ENCODE measurements at regions not wholly inside any gene's neighbourhood (a gene's known extent, or its start where the extent isn't known, plus 50 kb on each side); places are given as distances from the start of the nearest gene placed in this dataset.
"Not testable (repeated sequence)": the region's sequence is repeated elsewhere in the genome, so short reads cannot be mapped to it uniquely, and the experiment has no call there.

DNA sequence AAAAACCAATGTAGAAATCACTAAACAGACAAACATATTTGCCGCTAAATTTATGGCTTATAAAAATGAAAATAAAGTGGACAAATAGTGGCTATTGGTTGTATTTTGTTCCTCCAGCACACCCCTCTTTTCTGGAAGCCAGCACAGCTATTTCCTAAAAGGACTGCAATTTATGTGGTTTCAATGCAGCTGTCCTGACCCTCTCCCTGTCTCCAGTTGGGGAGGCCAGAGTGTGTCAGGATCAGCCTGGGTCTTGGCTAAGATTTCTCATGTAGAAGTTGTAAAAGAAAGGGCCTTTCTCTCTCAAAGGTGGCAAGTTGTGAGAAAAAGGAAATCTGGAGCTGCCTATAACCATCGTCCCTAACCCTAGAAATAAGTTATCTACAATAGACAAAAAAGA is 165.6 kb downstream of the ALDH8A1 start:
- no peak for DNase-seq (ENCODE audit: low read depth in 2 of 2)

DNA sequence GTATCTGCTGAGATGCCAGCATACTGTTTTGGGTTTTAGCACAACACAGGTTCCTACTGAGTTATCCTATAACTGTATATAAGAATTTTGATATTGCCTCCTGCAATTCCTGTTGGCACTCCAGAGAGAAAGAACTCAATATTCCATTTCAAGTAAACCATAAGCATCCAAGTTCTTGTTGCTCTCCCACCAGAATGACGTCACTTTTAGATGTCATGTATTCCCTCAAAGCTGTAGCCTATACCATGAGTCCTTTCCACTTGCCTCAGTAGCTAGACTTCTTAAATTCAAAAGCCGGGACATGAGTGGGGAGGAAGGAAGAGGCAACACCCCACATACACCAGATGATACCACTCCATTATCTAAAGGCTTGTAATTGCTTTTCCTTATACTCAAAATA is 171.5 kb downstream of the ALDH8A1 start:
- DNase-seq (ENCODE audit: low read depth in 2 of 2) = no peak

DNA sequence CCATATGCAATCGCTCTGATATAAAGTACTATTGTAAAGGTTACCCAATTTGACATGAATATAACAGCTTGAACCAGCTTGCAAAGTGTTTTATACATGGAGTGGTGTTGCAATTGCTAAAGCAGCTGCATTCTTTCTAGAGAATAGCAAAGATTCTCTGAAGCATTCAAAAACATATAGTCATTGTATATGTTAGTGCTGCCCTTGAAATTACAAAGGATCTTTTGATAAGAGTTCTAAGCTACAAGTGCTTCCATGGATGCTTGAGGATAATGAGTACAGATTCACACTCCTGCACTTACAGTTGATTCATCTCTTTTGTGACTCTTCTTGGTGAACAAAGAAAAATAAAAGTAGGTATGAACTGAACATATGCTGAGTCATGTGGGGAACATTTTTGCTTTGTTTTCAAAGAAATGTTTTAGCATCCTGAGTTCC is 175.7 kb downstream of the ALDH8A1 start:
- DNase-seq (ENCODE audit: low read depth in 2 of 2) = no peak

DNA sequence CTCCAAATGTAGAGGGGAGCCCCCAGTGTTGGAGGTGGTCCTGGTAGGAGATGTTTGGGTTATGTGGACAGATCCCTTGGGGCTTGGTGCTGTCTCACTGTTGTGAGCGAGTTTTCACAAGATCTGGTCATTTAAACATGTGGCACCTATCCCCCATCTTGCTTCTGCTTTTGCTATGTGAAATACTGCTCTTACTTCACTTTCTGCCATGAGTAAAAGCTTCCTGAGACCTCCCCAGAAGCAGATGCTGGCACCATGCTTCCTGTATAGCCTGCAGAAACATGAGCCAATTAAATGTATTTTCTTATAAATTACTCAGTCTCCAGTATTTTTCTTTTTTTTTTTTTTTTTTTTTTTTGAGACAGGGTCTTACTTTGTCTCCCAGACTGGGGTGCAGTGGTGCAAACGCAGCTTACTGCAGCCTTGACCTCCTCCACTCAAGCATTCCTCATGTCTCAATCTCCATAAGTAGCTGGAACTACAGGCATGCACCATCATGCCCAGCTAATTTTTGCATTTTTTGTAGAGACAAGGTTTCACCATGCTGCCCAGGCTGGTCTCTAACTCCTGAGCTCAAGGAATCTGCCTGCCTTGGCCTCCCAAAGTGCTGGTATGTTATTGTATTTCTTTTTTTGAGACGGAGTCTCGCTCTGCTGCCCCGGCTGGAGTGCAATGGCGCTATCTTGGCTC is 177.1 kb downstream of the ALDH8A1 start:
- DNase-seq (ENCODE audit: low read depth in 2 of 2) = no peak

DNA sequence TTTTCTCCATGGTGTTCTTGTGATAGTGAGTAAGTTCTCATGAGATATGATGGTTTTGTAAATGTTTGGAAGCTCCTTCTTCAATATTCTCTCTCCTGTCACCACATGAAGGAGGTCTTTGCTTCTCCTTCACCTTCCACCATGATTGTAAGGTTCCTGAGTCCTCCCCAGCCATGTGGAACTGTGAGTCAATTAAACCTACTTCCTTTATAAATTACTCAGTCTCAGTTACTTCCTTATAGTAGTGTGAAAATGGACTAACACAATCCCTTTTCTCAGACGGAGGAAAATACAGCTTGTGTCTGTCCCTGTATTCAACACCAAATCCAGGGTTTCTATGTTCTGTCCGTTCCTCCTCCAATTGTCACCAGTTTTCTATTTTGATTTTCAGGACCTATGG is 181.0 kb downstream of the ALDH8A1 start:
- DNase-seq (ENCODE audit: low read depth in 2 of 2) = no peak

DNA sequence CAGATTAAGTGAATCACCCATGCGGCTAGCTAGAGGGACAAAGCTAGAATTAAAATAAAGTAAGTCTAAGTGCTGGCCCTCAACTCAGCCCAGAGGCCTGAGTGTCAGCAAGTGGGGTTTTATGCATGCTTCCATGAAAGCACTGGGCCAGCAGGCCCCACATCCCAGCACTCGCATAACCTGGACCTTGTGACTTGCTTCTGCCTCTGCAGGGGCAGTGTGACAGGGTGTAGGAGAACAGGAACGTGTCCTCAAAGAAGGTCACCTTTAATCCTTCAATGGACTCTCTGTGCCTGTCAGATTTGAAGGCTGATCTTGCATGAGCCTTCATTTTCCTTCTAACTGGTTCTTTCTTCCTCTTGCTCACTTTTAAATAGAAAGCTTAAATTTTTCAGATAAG is 183.4 kb downstream of the ALDH8A1 start:
- no peak for DNase-seq (ENCODE audit: low read depth in 2 of 2)

DNA sequence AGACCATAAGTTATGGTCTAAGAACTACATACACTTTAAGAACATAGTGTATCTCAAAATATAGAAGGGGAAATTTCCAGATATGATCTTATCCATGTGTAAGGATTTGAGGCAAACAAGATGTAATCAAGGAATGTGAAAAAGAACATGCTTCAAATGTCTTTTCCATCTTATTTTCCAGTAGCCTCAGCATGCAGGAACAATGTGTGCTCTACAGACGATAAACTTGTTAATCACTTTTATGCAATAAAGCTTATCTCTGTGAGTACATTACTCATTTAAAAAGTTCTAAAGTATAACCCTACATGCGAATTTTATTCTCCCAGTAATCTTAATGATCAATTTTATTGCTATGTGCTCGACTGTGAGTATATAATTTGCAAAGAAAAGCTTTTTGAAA is 185.2 kb downstream of the ALDH8A1 start:
- no peak for DNase-seq (ENCODE audit: low read depth in 2 of 2)

DNA sequence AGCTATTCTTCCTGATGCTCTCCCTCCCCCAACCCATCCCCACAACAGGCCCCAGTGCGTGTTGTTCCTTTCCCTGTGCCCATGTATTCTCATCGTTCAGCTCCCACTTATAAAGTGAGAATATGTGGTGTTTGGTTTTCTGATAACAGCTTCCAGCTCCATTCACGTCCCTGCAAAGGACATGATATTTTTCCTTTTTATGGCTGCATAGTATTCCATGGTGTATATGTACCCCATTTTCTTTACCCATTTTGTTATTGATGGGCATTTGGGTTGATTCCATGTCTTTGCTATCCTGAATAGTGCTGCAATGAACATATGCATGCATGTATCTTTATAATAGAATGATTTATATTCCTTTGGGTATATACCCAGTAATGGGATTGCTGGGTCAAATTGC is 186.3 kb downstream of the ALDH8A1 start:
- not testable (repeated sequence) for DNase-seq (ENCODE audit: low read depth in 2 of 2)

DNA sequence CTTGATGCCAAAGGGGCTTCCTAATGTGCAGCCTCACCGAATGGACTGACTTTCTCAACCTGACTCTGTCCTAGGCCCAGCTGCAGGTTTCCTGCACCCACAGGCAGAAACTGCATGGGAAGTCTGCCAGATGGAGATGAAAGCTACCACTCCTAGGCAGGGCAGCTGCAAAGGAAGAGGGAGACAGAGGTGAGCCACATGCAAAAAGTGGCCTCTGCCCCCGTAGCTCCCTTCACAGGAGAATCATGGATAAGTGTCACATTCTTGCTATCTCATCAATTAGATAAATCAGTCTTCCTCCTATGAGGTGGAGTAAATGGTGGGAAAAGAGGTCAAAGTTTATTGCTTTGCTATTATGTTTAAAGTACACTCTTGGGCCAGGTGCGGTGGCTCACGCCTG is 191.3 kb downstream of the ALDH8A1 start:
- no peak for DNase-seq (ENCODE audit: low read depth in 2 of 2)

DNA sequence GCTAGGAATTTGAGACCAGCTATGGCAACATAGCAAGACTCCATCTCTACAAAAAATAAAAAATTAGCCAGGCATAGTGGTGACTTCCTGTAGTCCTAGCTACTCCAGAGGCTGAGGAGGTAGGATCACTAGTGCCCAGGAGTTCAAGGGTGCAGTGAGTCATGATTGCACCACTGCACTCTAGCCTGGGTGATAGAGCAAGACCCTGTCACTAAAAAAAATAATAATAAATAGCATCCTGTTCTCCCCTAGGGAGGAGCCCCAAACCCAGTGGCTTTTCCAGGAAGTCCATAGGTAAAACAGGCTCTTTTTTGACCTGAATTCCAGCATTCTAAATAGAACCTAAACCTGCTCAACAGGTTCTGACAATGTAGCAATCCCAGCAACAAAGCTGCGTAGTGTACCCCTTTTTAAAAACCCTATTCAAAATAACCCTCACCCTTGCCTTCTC is 192.0 kb downstream of the ALDH8A1 start:
- no peak for DNase-seq (ENCODE audit: low read depth in 2 of 2)

DNA sequence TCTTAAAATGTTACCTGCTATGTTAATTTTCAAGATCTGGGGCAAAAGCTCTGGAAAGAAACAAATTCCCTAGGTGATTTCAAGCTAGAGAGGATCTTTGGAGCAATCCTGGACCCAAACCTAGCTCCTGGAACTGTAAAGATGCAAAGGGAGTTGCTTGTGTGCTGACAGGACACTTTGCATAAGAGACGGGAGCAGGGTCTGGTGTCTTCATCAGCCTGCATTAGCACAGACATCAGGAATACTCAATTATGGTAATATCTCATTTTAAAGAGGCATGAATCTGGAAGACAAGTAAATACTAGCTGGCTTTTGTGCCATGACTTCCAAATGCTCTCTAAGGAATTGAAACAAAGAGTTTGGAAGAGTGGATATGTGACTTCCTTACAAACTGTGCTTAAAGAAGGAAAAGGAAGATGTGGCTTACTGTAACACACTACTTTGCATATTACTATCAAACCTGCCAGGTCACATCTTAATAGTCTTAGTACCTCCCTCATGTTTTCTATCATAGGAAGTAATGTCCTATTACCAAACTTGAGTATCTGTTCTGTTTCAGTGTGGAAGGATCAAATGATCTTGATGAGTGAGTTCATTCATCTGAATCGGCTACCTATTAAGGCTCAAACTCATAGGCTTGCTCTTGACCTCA is 193.4 kb downstream of the ALDH8A1 start:
- no peak for DNase-seq (ENCODE audit: low read depth in 2 of 2)

DNA sequence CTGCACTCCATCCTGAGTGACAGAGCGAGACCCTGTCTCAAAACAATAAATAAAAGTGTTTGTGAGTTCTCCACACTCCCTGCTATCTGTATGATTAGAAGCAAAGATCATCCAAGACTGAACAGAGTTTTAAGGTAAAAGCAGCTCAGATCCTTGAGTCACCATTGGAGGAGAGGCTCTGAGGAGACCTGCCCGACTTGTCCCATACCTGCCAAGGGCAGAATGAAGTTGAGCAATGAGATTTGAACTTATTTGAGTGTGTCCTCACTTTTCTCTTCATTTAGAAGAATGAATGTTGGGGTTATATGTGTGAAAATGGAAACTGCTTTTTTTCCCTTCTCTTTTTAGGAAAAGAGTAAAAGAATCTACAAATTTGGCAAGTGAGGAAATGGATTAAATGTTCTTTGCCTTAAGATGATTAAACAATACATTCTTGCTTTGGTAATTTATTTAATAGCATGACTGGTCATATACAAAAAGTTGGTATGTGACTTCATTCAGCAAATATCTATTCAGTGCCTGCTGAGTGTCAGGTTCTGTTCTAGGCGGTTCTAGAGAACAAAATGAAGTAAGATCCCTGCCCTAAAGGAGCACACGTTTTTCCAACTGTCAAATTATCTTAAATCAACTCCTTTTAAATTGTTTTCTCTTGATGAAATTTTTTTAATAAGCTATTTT is 195.7 kb downstream of the ALDH8A1 start:
- no peak for DNase-seq (ENCODE audit: low read depth in 2 of 2)

DNA sequence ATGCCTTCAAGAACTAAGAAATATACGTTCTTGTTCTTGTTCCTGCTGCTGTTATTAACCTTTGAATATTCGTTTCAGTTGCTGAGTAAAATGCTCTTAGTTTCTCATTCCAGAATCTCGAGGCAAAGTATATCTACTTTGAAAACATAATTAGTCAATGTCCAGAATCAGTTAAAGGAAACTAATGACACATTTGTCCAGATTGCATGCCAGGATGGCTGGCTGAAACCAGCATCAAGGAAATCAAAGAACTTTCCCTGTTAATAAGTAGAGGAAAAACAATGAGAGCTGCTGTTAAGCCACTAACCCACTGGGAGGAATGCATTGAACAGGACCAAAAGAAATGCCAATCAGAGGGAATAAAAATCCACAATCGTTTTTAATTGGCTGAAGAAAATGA is 196.9 kb downstream of the ALDH8A1 start:
- no peak for DNase-seq (ENCODE audit: low read depth in 2 of 2)

DNA sequence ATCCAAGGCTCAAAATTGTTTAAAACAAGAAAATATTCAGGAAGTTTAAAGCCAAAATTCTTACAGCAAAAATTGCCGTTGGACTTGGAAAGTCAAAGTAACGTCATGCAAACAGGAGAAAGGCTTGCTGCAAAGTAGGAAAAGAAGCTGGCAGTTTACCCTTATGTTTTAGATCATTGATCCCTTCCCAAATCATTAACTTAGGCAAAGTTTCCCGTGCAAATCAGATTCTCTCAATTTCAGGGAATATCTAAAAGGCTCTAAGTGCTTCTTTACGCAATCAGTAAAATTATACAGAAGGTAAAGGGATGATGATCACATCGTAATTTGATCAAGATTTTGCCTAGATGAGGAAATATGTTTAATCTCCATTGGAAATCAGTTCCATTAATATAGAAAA is 197.5 kb downstream of the ALDH8A1 start:
- no peak for DNase-seq (ENCODE audit: low read depth in 2 of 2)

DNA sequence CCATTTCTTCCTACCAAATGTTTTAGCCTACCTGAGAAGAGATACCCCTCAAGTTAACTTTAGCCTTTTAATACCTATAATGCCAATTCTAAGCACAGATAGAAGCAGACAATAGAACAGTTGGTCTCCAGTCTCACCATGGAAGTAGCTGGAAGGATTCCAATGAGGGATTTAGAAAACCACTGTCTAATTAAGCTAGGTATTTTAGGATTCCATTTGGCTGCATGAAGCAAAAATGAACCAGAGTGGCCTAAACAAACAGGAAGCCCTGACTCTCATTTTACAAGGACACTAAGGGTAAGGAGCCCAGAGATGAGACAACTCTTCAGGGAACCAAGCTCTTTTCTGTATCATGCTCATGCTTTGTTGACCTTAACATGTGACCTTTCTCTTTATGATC is 199.2 kb downstream of the ALDH8A1 start:
- DNase-seq (ENCODE audit: low read depth in 2 of 2) = no peak

DNA sequence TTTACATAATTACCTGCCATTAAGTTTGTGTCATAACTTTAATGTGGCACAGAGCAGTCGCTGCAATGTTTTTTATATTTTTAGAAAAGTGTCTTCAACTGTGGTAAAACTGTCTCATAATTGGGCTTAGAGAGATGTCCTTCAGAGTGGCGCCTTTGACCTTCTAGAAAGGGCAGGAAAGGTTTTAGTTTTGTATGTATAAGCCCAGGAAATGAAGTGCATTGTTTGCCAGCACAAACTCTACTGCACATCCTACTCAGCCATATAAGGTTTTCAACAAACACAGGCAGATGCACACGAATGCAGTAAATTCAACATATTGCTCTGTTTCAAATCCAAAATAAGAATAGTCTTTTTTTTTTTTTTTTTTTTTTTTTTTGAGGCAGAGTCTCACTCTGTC is 201.4 kb downstream of the ALDH8A1 start:
- no peak for DNase-seq (ENCODE audit: low read depth in 2 of 2)

DNA sequence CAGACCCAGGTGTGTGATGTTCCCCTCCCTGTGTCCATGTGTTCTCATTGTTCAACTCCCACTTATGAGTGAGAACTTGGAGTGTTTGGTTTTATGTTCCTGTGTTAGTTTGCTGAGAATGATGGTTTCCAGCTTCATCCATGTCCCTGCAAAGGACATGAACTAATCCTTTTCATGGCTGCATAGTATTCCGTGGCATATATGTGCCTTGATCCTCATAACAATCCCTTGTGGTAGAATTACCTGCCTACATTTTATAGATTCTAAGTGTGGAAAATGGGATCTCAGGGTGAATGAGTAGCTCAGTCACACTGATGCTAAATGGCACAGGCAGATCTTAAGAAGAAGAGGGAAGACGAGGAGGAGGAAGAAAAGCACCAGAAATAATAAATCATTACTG is 202.7 kb downstream of the ALDH8A1 start:
- not testable (repeated sequence) for DNase-seq (ENCODE audit: low read depth in 2 of 2)

DNA sequence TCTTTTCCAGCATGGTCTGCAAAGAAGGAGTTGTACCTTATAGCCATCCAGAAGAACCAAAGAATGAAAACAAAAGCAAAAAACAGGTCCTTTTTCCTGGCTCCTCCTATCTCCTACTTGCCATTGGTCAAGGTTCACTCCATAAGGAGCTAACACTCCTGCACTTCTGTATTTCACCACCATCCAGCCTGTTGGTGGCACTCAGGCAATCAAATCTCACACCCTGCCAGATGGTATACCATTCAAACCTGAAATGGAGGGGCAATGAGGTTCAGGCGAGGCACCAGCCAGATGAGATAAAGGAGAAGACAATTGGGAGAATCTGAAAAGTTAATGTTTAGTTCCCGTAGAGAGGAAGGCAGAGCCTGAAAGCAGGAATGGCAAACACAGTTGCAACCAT is 203.8 kb downstream of the ALDH8A1 start:
- DNase-seq (ENCODE audit: low read depth in 2 of 2) = no peak

DNA sequence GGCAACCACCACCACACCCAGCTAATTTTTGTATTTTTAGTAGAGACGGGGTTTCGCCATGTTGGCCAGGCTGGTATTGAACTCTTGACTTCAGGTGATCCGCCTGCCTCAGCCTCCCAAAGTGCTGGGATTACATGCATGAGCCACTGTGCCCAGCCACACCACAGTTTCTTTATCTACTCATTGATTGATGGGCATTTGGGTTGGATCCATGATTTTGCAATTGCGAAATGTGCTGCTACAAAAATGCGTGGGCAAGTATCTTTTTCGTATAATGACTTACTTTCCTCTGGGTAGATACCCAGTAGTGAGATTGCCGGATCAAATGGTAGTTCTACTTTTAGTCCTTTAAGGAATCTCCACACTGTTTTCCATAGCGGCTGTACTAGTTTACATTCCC is 204.7 kb downstream of the ALDH8A1 start:
- DNase-seq (ENCODE audit: low read depth in 2 of 2) = not testable (repeated sequence)

DNA sequence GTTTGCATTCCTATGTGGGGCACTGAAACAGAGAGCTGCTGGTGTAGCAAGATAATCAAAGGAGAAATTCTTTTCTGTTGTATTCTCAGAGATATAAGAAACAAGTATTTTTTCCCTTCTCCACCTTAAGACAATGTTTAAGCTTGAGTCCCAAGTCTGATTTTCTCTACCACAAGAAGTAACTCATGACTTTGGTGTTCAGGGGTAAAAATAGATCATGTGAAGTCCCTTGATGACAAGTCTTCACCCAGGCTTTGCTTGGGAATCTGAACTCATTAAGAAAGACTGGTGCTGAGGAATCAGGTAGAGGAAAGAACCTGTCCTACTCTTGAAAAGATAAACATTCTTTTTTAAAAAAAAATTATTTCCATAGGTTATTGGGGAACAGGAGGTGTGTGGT is 205.6 kb downstream of the ALDH8A1 start:
- DNase-seq (ENCODE audit: low read depth in 2 of 2) = no peak

DNA sequence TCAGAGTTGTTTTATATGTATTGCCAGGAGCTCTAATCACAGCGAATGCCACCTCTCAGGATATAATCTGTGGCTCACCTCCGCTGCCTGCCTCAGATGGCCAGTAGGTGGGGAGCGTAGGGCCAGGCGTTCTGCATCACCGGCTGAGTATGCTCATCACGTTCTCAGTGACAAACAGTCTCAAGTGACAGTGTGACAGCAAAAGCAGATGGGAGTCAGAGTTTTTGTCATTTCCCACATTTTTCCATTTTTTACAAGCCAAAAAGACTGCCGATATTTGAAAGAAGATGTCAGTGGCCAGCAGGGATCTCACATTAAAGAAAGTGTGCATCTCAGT is 208.7 kb downstream of the ALDH8A1 start:
- DNase-seq (ENCODE audit: low read depth in 2 of 2) = no peak

DNA sequence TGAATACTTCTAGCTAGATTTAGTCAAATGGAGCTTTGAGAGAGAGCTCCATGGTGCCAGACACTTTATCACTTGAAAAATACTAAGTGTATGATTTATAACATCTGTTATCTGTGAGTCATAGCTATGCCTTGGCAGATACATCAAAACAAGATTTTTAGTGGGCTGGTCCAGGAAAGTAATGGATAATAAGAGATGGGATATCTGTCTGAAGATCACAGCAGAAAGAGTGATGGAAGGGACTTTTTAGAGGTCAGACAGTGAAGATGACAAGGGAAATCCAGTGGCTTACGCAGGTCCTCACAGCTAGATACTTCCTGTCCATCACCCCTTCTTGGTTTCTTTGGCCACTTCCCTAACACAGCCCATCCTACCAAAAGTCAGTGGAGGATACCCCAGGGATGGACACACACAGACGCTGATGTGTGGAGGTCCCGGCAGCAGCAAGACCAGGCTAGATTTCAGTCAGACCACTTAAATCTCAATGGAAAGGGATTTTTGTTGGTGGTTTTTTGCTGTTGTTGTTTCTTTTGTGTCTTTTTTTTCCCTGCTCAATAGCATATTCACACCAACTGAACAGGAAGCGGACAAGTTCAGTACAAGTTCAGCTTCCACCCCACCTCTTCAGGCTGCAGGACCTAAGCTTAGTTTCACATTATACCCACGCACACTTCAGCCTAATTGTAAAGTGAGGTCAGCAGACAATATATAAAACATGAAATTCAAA is 209.3 kb downstream of the ALDH8A1 start:
- no peak for DNase-seq (ENCODE audit: low read depth in 2 of 2)

DNA sequence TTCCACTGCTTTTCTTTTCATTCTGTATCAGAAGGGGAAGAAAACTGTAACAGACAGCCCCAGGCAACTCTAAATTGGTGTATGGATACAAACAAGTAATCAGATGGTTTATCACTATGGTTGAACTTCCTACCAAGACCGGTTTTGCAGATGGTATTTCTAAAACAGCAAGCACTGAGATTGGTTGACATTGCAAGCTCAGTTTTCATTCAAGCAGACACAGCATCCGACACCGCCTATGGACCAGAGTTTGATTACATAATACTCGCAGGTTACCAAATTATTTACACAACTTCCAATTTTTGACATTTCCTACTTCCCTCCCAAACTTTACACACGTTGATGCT is 209.9 kb downstream of the ALDH8A1 start:
- no peak for DNase-seq (ENCODE audit: low read depth in 2 of 2)

Measured in stimulated activated CD4-positive, alpha-beta T cell treated with anti-CD3 and anti-CD28 coated beads, Interleukin-1b, Interleukin-23, amount 100 ng/mL, for 4 hours (primary cell).